ENCODE measurements at regions not wholly inside any gene's neighbourhood (a gene's known extent, or its start where the extent isn't known, plus 50 kb on each side); places are given as distances from the start of the nearest gene placed in this dataset.

DNA sequence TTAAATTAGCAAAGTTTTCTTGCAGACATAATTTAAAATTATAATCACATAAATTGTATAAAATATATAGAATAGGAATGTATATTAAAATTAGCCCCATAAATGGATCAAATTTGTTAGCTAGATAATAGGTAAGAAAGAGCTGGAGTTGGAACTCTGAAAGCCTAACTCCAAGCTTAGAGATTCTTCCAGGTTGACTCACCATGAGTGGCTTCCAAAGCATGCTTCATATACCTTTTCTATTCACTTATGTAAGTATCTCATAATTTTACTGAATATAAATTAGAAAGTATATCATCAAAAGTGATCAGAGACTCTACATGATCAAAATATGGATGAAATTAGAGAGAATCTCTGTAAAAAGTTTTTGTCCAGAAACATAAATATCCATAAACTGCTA is 320.7 kb upstream of the MAGI2 start:
- TF ChIP-seq CTCF (IDR thresholded peaks at IDR 0.05) (no peak), EZH2 (IDR thresholded peaks at IDR 0.05; ENCODE audit: borderline replicate concordance, insufficient read depth, low read depth, low read length, poor library complexity, severe bottlenecking) (no peak)

All from B cell (primary cell).